Inflammatory macrophage (primary cell): ENCODE measurements at regions not wholly inside any gene's neighbourhood (a gene's known extent, or its start where the extent isn't known, plus 50 kb on each side); places are given as distances from the start of the nearest gene placed in this dataset.
A peak's percentile ranks its signal among the peaks of the same experiment; 100 is the strongest.

ENCODE experiments used
- DNase-seq, 2 donors: peaks; one replicate each; pipeline ENCODE4 v3.0.0-alpha.2; 2020 to 2022

DNA sequence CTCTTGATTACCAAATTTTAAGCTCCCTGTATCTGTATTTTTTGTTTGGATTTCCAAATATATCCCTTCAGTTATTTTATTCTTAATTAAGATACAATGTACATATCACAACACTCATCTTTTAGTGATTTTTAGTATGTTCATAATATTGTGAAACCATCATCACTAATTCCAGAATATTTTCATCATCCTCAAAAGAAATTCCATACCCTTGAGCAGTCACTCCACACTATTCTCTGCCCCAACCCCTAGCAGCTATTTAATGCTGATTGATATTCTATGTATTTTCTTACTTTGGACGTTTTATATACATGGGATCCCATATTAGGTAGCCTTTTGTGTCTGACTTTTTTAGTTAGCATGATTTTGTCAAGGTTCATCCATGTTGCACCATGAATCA lies 127.4 kb upstream of the SLC8A1 start:
- DNase-seq, result no peak

DNA sequence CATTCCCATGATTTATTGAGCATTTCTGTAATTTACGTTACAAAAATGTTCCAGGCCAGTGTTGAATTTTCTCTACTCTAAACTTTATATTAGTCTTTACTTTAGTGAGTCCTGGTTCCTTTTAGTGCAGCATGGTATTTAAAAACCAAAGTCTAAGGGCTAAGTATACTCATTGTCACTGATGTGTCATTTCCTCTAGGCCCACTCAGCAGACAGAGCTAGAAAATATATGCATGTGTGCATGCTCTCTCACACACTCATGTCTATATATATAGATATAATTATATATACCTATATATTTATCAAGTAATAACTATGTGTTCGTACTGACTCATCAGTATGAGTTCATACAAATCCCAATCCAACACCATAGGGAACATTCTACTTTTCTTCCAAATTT lies 132.5 kb upstream of the SLC8A1 start:
- DNase-seq, result no peak

DNA sequence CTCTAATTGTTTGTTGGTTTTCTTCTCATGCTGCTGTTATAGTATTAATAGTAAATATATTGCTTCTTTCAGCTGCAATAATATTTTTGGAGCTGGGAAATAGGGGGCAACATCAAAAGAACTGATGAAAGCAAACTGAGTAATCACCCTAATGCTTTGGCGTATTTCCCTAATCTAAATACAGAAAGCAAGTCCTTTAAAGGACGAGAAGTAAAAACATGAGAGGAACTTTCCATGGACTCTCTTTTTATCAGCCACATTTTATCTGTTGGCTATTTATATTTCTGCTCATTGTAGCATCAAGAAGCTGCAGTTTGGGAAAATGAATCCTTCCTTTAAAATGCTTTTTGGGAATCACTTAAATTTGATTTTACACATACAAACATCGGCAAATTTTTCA lies 139.9 kb upstream of the SLC8A1 start:
- DNase-seq, result no peak

DNA sequence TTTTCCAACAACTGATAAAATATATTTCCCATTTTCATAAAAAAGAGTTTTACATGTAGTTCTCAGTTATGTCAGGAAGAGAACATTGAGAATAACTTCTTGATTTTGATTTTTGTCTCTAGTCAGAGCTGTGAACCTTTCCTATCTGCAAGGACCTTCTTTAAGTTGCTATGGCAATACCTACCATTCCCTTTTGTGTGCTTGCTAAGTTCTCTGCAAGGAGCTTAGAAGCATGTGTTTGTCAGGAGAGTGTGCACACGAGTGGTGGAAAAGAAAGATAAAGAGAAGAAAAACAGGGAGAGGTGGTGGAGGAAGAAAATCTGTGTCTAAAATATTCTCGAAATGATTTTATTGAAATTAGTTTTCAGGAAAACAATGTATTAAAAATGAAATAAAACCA lies 140.3 kb upstream of the SLC8A1 start:
- no peak for DNase-seq

DNA sequence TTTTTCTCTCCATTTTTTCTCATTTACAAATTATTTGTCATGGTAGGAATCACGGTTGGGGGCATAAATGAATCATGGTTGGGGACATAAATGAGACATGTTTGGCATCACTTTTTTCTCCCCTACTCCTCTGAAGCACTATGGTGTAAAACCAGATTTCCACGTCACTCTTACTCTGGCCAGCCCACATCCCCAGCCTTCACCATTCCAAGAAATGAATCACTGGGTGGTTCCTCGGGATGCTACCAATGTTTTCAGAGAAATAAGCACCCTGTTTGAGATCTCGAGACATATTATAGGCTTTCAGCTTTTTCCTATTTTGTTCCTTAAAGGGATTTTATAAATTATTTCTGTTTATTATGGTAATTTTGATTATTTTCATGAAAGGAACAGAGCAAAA lies 155.0 kb upstream of the SLC8A1 start:
- no peak for DNase-seq

DNA sequence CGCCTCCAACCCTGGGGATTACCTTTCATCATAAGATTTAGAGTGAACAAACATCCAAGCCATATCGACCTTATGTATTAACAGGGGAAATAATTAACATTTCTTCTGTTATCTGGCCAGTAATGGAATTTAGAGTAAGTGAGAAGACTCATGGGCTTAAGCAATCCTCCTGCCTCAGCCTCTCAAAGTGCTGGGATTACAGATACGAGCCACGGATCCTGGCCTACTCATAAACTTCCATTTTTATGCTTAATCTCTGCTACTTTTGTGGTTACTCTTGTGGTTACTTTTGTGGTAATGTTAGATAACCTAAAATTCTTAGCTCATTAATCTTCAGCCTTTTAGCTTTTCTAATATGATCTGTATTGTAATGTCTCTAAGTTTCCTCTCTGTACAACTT lies 159.3 kb upstream of the SLC8A1 start:
- DNase-seq, result no peak

DNA sequence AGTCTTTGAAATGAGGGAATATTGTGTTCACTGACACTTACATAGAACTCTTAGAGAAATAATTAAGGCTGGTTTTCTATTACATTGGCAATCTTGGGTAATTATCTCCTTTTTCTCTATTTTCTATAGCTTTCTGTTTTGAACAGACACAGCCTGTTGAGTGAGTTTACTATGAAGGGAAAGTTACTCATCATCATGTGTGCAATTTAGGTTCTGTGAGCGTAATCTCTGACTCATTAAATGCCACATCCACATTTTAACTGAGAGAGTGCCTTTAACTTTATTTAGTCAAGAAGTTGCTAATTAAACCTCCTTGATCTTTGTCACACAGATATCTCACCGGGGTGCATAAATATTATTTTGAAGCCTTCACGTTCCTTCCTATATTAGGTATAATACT lies 174.0 kb upstream of the SLC8A1 start:
- peak; percentile 78 to 83 for DNase-seq

DNA sequence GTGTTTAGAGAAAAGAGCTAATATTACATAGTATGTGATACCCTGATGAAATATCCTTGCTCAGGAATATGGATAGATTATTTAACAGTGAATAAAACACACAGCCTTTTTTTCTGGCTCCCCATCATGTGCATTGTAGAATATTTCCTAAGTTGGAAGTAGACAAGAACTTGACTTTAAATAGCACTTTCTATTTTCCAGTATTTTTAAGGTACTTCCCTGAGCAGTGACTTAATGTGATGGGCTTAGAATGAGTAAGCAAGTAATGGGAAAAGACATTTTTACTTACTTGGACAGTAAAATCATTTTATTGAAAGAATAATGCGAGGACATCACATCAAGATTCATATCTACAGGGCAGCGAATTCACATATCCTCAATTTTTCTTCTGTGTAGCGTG lies 176.7 kb upstream of the SLC8A1 start:
- no peak for DNase-seq

DNA sequence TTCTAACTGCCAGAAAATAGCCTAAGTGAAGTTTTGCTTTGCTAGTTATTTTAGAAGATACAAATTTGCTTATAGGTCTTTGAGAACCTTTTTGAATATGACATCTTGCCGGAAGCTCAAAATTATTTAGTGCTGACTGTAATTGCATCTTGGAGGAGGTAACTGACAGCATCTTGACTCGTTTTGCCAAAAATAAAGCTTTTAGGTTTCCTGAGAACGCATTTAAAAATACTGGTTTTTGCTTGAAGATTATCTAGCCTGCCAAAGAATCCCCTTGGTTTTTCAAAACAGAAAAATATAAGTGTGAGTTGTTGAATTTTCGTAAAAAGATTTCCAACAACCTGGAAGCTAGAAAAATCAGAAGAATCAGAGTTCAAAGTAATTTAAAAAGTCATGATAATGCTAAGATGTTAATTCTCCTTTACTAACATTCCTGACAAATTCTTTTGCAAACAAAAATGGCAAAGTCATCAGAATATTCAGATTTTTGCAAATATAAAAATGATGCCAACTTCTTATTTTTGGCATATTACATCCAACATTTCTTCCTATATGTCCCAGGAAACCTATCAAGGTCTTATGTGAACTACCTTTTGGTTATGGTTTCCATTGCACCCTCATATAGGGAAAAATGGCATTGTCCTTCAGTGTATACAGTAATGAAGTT lies 178.0 kb upstream of the SLC8A1 start:
- DNase-seq, result no peak

DNA sequence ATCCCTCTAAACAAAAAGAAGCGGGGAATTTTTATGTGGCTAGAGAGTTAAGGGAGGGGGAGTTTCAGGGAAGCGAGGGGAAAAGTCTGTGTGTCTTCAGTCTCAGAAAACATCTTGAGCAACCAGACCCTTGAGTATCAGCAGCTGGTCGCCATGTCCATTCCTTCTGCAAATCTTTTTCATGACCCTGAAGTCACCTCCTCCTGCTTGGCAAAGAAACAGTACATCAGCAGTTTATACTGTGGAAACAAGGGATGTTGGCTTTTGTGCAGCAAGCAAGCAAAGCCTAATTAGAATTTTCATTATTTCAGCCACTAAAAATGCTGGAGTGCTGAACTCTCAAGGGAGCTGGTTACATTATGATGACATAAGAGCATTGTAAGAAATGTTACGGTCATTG lies 187.4 kb upstream of the SLC8A1 start:
- DNase-seq, result no peak

DNA sequence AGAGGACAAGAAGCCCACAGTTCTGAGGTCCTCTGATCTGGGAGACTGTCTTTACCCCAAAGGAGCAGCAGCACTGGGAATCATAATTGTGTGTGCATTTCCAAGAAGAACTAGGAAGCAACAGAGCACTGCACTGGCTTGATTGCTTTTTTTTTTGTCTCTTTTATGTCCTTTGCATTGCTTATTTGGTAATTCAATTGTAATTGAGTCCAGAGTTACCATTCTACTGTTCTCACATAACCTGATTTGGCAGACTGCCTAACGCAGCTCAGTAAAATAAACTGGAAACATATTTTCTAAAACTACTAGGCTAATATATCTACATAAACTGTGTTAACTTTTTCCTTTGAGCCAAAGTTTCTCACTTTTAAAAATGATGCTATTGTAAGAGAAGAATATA lies 190.3 kb upstream of the SLC8A1 start:
- DNase-seq, result no peak

DNA sequence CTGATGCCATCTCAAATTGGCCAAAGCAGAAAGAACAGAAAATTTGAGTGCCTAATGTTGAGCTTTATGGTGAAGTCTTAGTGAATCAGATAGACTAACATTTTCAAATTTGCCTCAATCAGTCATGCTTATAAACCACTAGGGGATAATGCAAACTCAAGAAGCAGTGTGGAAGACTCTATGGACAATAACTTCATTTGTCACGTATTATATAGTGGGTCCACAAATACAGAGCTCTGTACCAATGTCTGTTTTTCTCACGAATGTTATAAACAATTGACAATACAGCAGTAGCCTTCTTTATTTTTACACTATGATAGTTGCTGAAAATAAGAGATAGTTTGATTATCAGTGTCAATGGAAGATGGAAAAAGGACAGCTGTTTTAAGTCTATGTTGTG lies 190.8 kb upstream of the SLC8A1 start:
- no peak for DNase-seq

DNA sequence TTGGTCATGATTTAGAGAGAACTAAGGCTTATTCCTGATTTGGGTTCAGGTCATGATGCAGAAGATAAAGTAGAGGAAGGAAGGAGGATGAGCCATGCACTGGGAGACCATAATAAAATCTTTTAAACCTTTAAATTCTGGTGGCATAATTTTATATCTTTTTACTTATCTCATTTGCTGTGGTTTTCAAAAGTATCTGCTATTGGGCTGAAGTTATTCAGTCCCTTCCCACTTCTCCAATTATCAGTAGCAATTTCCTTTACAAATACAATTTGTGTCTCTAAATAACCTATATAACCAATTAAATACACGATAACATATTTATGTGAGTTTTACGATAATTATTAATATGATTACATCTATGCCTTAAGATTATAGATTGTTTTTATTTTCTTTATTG lies 194.8 kb upstream of the SLC8A1 start:
- DNase-seq, result no peak

DNA sequence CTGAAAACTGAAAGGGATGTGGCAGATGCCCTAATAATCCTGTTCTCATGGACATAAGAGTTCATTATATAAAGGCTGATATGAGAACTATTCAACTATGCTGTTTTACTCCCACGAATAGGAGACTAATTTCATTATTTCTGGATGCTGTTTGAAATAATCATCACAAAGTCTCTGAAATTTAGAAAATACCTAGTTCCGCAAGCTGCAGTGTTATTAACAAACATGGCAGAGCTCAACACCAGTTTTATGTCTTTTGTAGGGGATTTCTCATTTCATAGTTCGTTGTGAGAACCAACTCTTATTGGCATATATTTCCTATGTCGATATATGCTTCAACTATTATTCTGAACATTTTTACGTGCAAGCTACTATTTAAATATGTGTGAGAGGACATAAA lies 200.3 kb upstream of the SLC8A1 start:
- DNase-seq, result no peak

DNA sequence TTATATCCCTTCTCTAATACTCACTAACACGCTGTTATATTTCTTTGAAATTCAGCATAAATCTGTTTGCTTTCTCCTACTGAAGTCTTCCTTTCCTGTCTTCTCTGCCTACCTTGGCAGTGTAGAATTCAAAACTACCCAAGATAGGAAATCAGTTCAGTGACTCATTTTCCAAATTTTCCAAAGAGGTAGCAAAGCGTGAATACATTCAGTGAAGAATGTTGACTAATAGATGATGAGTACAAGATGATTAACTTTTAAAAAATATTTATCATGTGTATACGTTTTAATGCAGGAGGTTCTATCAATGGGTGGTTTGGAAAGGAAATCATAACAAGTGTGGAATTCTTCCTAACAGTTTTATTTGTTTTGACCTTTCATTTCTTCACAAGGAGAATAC lies 201.9 kb upstream of the SLC8A1 start:
- DNase-seq, result no peak

DNA sequence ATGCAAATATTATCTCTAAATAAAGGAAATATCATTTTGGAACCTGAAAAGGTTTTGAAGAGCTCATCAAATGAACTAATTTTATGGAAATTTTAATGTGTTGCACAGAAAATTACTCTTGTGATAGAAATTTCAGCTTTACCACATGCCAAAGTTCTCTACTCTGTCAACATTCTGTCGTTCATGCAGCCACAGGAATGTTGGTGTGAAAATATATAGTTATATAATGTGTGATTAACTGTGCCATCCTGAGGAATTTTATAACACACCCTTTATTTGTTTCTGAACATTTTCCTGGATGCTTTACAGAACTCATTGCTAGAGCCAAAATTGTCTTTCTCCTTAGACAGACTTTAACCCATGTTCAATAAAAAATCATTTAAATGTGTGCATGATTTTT lies 202.5 kb upstream of the SLC8A1 start:
- DNase-seq, result no peak

DNA sequence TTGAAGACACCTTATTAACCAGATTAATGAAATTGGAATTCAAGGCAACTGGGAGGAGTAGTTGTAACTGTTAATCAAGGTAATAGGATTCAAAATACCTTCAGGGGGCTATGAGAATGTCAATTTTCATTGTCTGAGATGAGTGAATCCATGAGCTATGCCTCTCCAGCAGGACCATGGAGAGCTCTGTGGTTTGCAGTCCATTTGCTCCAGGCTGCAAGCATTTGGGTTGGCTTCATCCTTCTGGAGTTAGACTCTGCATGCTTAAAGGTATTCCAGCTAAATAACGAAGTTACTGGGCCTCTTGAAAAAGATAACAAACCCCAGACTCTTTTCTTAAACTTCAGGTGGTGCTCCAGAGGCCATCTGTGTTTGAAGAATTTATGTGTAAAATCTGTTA lies 207.1 kb upstream of the SLC8A1 start:
- DNase-seq, result peak in 1 of 2 donors; percentile 4

DNA sequence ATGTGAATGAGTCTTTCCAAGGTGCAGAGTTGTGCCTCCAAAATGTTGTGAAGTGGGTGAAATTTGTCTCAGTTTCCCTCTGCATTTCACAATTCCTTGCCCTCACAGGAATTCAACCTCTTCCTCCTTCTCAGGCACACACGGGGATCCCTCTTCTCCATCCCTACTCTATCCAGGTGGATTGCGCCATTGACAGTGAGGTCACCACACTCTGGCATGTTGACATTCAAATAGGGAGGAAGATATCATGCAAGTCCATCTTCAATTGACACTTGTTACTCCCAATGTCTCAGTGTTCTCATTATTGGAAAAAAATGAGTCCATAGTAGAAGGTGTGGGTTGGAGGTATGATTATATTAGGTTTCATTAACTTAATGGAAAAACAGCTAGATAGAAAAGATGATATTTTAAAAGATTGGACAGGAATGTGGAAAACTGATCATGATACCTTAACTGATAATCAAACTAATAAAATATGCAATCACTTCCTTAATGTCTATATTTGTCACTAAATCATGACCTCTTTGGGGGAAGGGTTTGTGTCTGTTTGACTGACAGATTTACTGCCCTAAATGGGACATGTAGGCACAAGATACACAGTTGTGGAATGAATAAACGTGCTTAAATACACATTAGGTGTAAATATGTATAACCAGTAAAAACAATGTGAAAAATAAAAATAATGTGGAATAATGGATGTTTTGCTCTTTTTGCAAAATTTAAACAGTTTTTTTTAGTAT lies 213.8 kb upstream of the SLC8A1 start:
- no peak for DNase-seq

DNA sequence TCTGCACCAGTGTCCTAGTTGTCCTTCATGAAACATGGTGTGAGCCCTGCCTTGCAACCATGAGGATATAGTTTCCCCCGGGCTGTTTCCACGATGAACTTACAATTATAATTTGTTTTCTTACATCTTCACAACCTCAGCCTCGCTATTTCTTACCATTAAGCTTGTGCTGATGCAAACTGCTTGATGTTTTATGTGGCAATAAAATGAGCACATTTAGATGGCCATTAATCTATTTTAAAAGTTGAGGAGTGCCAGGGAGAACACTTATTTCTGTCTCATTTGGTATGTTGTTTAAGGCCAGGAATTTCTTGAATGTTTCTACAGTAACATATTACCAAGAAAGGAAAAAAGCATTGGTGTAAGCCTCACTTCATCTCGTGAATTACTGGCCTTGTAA lies 214.5 kb upstream of the SLC8A1 start:
- DNase-seq, result no peak

DNA sequence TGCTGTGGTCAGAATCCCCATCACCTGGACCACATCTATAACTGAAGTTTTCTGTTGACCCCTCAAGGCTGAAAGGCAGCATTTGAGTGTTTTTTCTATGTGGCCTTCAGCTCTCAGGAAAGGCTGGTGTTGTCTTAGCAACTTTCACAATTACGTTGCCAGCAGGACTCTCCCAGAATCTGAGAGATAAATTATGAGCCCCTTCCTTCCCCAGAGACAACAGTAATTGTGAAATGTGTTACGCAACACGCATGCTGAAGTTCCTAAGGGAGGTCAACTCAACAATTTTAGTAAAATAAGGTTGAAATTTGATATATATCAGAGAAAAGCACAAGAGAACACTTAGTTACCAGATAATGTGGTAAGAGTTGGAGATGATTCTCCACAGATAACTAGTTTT lies 216.5 kb upstream of the SLC8A1 start:
- peak; percentile 24 to 47 for DNase-seq

DNA sequence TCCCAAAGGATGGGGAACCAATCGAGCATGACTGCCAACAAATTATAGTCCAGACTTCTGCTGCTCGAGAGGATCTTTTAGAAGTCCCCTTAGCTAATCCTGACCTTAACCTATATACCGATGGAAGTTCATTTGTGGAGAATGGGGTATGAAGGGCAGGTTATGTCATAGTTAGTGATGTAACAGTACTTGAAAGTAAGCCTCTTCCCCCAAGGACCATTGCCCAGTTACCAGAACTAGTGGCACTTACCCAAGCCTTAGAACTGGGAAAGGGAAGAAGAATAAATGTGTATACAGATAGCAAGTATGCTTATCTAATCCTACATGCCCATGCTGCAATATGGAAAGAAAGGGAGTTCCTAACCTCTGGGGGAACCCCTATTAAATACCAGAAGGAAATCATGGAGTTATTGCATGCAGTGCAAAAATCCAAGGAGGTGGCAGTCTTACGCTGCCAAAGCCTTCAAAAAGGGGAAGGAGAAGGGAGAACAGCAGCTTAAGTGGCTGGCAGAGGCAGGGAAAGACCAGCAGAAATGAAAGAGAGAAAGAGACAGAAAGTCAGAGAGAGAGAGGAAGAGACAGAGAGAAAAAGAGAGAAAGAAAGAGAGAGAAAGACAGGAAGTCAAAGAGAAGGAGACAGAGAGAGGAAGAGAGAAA lies 224.4 kb upstream of the SLC8A1 start:
- DNase-seq, result peak; percentile 45 to 51

DNA sequence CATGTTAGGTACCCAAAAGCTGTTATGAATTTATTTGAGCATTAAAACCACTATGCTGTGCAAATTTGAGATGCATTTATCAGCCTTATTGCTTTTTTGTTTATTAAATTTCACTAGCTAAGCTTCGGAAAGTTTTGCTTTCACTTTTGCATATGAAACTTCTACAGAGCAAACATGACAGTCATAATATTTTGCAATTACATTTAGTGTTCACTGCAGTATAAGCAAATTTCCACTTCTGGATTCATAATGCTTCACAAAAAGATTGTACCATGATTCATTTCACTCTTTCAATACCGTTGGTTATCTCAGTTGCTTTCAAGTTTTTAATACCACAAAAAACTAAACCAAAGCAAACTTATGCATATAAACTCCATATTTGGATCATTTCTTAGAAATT lies 228.7 kb upstream of the SLC8A1 start:
- DNase-seq, result peak; percentile 19 to 65

DNA sequence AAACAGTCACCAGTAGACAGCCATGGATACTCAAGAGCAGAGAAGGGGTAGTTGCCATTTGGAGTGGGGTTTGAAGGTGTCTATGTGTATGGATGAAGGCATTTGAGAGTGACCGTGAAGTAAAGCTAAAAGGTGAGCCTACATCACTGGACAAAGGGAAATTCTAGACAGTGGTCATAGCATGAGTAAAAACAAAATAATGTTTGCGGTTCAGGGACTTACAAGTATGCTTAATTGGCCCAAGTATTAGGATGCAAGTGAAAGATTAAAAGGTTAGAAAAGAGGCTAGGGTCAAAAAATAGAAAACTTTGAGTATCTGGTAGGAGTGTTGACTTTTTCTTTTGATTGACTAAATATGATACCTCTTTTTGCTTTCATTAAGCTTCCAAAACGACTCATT lies 238.1 kb upstream of the SLC8A1 start:
- DNase-seq, result no peak

DNA sequence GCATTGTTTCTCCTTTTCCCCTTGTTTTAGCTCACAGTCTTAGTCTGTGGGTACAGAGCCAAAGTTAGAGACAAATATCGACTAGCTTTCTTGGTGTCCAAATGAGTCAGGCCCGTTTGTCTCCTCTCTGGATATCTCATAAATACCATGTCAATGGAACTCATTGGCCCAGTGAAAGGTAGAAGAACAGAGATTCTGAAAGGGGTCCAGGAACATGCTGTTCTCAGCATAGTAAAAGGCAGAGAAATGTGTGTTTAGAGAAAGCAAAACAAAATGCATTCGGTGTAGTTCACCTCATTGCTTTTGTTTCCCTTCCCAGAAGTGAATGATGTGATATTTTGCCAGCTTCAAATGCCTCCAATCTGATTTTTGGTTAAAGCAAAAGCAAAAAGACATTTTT lies 238.6 kb upstream of the SLC8A1 start:
- no peak for DNase-seq
